Ishikawa (cell line): ENCODE measurements at regions not wholly inside any gene's neighbourhood (a gene's known extent, or its start where the extent isn't known, plus 50 kb on each side); places are given as distances from the start of the nearest gene placed in this dataset.

ENCODE experiments used
- CEBPB ChIP-seq: IDR thresholded peaks from 2 replicates; pipeline ENCODE4 v1.6.1; 2012
- CREB1 ChIP-seq: IDR thresholded peaks from 2 replicates; pipeline ENCODE4 v1.6.1; 2012; ENCODE audit warnings: low read depth
- EGR1 ChIP-seq: IDR thresholded peaks from 2 replicates; pipeline ENCODE4 v1.6.1; 2012
- EP300 ChIP-seq: IDR thresholded peaks from 2 replicates; pipeline ENCODE4 v1.6.1; 2012; ENCODE audit warnings: borderline replicate concordance
- FOXM1 ChIP-seq: IDR thresholded peaks from 2 replicates; pipeline ENCODE4 v1.6.1; 2012; ENCODE audit warnings: low read depth, borderline replicate concordance
- MAX ChIP-seq: IDR thresholded peaks from 2 replicates; pipeline ENCODE4 v1.6.1; 2012
- RAD21 ChIP-seq: IDR thresholded peaks from 2 replicates; pipeline ENCODE4 v1.6.1; 2012; ENCODE audit warnings: low read depth
- REST ChIP-seq: IDR thresholded peaks from 2 replicates; pipeline ENCODE4 v1.6.1; 2012; ENCODE audit warnings: low read depth, mild to moderate bottlenecking
- TAF1 ChIP-seq: IDR thresholded peaks from 2 replicates; pipeline ENCODE4 v1.6.1; 2012; ENCODE audit warnings: low read depth, mild to moderate bottlenecking
- TCF12 ChIP-seq: IDR thresholded peaks from 2 replicates; pipeline ENCODE4 v1.6.1; 2012; ENCODE audit warnings: low read depth
- TEAD4 ChIP-seq: IDR thresholded peaks from 2 replicates; pipeline ENCODE4 v1.6.1; 2012
- USF1 ChIP-seq: IDR thresholded peaks from 2 replicates; pipeline ENCODE4 v1.6.1; 2012
- YY1 ChIP-seq: IDR thresholded peaks from 2 replicates; pipeline ENCODE4 v1.6.1; 2012; ENCODE audit warnings: low read depth
- ZBTB7A ChIP-seq: IDR thresholded peaks from 2 replicates; pipeline ENCODE4 v1.6.1; 2012; ENCODE audit warnings: low read depth

- no peak for TF ChIP-seq TEAD4
- no peak for TF ChIP-seq EP300
- no peak for TF ChIP-seq TAF1
- no peak for TF ChIP-seq REST
- no peak for TF ChIP-seq CEBPB
- TF ChIP-seq YY1, result no peak
- TF ChIP-seq EGR1, result no peak
- TF ChIP-seq CREB1, result no peak
- no peak for TF ChIP-seq RAD21
- TF ChIP-seq MAX, result no peak
- no peak for TF ChIP-seq ZBTB7A
- TF ChIP-seq USF1, result no peak
- no peak for TF ChIP-seq TCF12
- TF ChIP-seq FOXM1, result no peak
Measured at GRCh38 chr21:17433730-17434129, 79.1 kb upstream of the CXADR start.
